ENCODE measurements at regions not wholly inside any gene's neighbourhood (a gene's known extent, or its start where the extent isn't known, plus 50 kb on each side); places are given as distances from the start of the nearest gene placed in this dataset.

GRCh38 chr10:69742356-69742695 is 59.4 kb upstream of the COL13A1 start:
- H3K27ac ChIP-seq (ENCODE audit: extremely low read length, insufficient read depth, low read length): no peak overlapping the region
- ATAC-seq (no peak), DNase-seq (ENCODE audit: low spot score) (no peak), FAIRE-seq (no peak)
- TF ChIP-seq, protein P1, sequence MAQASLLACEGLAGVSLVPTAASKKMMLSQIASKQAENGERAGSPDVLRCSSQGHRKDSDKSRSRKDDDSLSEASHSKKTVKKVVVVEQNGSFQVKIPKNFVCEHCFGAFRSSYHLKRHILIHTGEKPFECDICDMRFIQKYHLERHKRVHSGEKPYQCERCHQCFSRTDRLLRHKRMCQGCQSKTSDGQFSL (CRISPR knock-in tag; IDR thresholded peaks at IDR 0.05): no peak
- TF ChIP-seq GFI1 (CRISPR knock-in tag; IDR thresholded peaks at IDR 0.05; ENCODE audit: borderline replicate concordance): no peak
- TF ChIP-seq ZNF713 (CRISPR knock-in tag; IDR thresholded peaks at IDR 0.05): no peak
- no peak for TF ChIP-seq ZNF296 (CRISPR knock-in tag; conservative IDR thresholded peaks at IDR 0.05)
- peak; percentile 27; the same call in 1 of the 2 replicates for TF ChIP-seq ZNF768 (CRISPR knock-in tag; IDR thresholded peaks at IDR 0.05)
- no peaks in the 10 kb centered on the region for H3K9me3 ChIP-seq (ENCODE audit: low read length)
- H3K27me3 ChIP-seq (ENCODE audit: control insufficient read depth in 1 of 2, insufficient read depth in 2 of 2, low read length in 2 of 2): peaks cover 0 to 17% of the 10 kb centered on the region in 2 experiments; a peak in 3 of 5 replicates
- CTCF ChIA-PET (ENCODE audit: low intra/inter-chr PET ratio, low total read pairs): no interaction called here
- BruUV-seq (replicated peaks): no TSS peak
- H3K36me3 ChIP-seq (replicated peaks in 1 of 2; ENCODE audit: control insufficient read depth in 1 of 2, insufficient read depth in 2 of 2, low read length in 2 of 2): no peaks in the 10 kb centered on the region
- no peak overlapping the region for H3K4me3 ChIP-seq (replicated peaks in 1 of 3; ENCODE audit: insufficient read depth in 1 of 3, low read depth in 2 of 3, low read length in 3 of 3)
- in situ Hi-C loops (cut with HindIII; ENCODE audit: extremely low pct_ligation_motif_present, low pct_unique_long_range_greater_than_20kb): no loop called here
- no peak overlapping the region for H3K4me2 ChIP-seq (ENCODE audit: low read depth, low read length)
- H3K79me2 ChIP-seq (ENCODE audit: insufficient read depth, low read length): no peaks in the 10 kb centered on the region
- POLR2A ChIA-PET: no interaction called here
- WGBS (ENCODE audit: low lambda C conversion rate): 80% methylated on average over 1 of the region's 1 CpG
- H3K4me1 ChIP-seq (ENCODE audit: insufficient read depth, low read length): no peaks in the 10 kb centered on the region
- no peak overlapping the region for H2AFZ ChIP-seq (ENCODE audit: low read length)
- no peak overlapping the region for H3K9ac ChIP-seq (ENCODE audit: insufficient read depth, low read depth, low read length)
- intact Hi-C loops (cut with micrococcal nuclease; ENCODE audit: unreplicated experiment): loop anchor here (10.0 kb wide), 1 partner anchor 172 kb away; no protein-coding TSS in a partner anchor
- H4K20me1 ChIP-seq (ENCODE audit: insufficient read depth, low read length): no peaks in the 10 kb centered on the region

- peak; percentile 73 for ATAC-seq
Observed at GRCh38 chr10:69742928-69743602, 58.6 kb upstream of the COL13A1 start.

More at GRCh38 chr10:69742928-69743602, 58.6 kb upstream of the COL13A1 start:
- no peak for TF ChIP-seq FOXM1 (CRISPR knock-in tag; IDR thresholded peaks at IDR 0.05)
- TF ChIP-seq HDAC6 (IDR thresholded peaks at IDR 0.05; ENCODE audit: low read depth, low read length): no peak
- TF ChIP-seq STAG1 (CRISPR knock-in tag; IDR thresholded peaks at IDR 0.05): peak; percentile 32
- peak; percentile 57 for TF ChIP-seq CTCF (CRISPR knock-in tag; IDR thresholded peaks at IDR 0.05)
- Histone ChIP-seq H3K27me3 (ENCODE audit: control insufficient read depth in 1 of 2, insufficient read depth in 2 of 2, low read length in 2 of 2) (peaks cover 0 to 19% of the 10 kb centered on the region in 2 experiments; a peak in 1 of 5 replicates), H3K27ac (ENCODE audit: extremely low read length, insufficient read depth, low read length) (no peak overlapping the region), H4K20me1 (ENCODE audit: insufficient read depth, low read length) (no peaks in the 10 kb centered on the region), H3K36me3 (replicated peaks in 1 of 2; ENCODE audit: control insufficient read depth in 1 of 2, insufficient read depth in 2 of 2, low read length in 2 of 2) (no peaks in the 10 kb centered on the region), H3K4me3 (replicated peaks in 1 of 3; ENCODE audit: insufficient read depth in 1 of 3, low read depth in 2 of 3, low read length in 3 of 3) (no peak overlapping the region), H3K4me1 (ENCODE audit: insufficient read depth, low read length) (no peaks in the 10 kb centered on the region), H3K79me2 (ENCODE audit: insufficient read depth, low read length) (no peaks in the 10 kb centered on the region), H2AFZ (ENCODE audit: low read length) (no peak overlapping the region), H3K4me2 (ENCODE audit: low read depth, low read length) (no peak overlapping the region), H3K9ac (ENCODE audit: insufficient read depth, low read depth, low read length) (no peak overlapping the region), H3K9me3 (ENCODE audit: low read length) (no peaks in the 10 kb centered on the region)
- no TSS peak for BruUV-seq (replicated peaks)
- in situ Hi-C loops (cut with HindIII; ENCODE audit: extremely low pct_ligation_motif_present, low pct_unique_long_range_greater_than_20kb) (no loop called here), intact Hi-C loops (cut with micrococcal nuclease; ENCODE audit: unreplicated experiment) (loop anchor here (10.0 kb wide), 1 partner anchor 172 kb away; no protein-coding TSS in a partner anchor)
- DNase-seq (ENCODE audit: low spot score): no peak
- 14% methylated on average over 5 of the region's 6 CpGs for WGBS (ENCODE audit: low lambda C conversion rate)
- no peak for FAIRE-seq
- POLR2A ChIA-PET: no interaction called here
- CTCF ChIA-PET (ENCODE audit: low intra/inter-chr PET ratio, low total read pairs): no interaction called here
